ENCODE measurements at regions not wholly inside any gene's neighbourhood (a gene's known extent, or its start where the extent isn't known, plus 50 kb on each side); places are given as distances from the start of the nearest gene placed in this dataset.

DNA sequence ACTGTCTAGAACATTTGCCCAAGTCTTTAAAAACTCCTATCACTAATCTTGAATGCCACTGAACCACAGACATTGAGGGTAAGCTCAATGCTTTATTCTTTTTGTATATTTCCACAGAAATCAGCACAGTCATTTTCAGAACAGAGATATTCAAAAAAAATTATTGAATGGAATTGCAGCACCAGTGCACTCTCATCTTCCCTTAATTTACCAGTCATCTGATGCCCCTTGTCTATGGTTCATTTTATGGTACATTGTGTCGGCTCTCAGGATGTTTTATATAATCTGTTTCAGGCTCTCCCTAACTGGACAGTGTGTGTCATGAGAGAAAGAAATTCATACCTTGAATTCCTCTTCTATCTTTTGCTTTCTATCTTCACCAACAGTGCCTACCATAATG, 158.4 kb upstream of the NR4A3 start:
- ATAC-seq = no peak
- no TSS peak for BruUV-seq (replicated peaks)
- POLR2A ChIA-PET = no interaction called here
- TF ChIP-seq RFX5 (IDR thresholded peaks at IDR 0.05; ENCODE audit: low read depth, low read length) (no peak), ZNF326 (CRISPR knock-in tag; IDR thresholded peaks at IDR 0.05; ENCODE audit: borderline replicate concordance) (no peak), ZNF337 (CRISPR knock-in tag; IDR thresholded peaks at IDR 0.05; ENCODE audit: borderline replicate concordance, low read depth) (no peak), PCBP1 (IDR thresholded peaks at IDR 0.05; ENCODE audit: borderline replicate concordance, low read depth, low read length) (no peak), ZNF296 (CRISPR knock-in tag; conservative IDR thresholded peaks at IDR 0.05) (no peak), POLR2A (IDR thresholded peaks at IDR 0.05; ENCODE audit: insufficient read depth in 1 of 2, low read depth in 2 of 2, low read length in 2 of 2) (no peak), NBN (conservative IDR thresholded peaks at IDR 0.05) (no peak), NONO (IDR thresholded peaks at IDR 0.05) (no peak), NONO (CRISPR knock-in tag; conservative IDR thresholded peaks at IDR 0.05) (no peak), AHR (CRISPR knock-in tag; IDR thresholded peaks at IDR 0.05) (no peak)
- TF ChIP-seq, protein P1, sequence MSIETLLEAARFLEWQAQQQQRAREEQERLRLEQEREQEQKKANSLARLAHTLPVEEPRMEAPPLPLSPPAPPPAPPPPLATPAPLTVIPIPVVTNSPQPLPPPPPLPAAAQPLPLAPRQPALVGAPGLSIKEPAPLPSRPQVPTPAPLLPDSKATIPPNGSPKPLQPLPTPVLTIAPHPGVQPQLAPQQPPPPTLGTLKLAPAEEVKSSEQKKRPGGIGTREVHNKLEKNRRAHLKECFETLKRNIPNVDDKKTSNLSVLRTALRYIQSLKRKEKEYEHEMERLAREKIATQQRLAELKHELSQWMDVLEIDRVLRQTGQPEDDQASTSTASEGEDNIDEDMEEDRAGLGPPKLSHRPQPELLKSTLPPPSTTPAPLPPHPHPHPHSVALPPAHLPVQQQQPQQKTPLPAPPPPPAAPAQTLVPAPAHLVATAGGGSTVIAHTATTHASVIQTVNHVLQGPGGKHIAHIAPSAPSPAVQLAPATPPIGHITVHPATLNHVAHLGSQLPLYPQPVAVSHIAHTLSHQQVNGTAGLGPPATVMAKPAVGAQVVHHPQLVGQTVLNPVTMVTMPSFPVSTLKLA (IDR thresholded peaks at IDR 0.05) = no peak
- TF ChIP-seq, protein P2, sequence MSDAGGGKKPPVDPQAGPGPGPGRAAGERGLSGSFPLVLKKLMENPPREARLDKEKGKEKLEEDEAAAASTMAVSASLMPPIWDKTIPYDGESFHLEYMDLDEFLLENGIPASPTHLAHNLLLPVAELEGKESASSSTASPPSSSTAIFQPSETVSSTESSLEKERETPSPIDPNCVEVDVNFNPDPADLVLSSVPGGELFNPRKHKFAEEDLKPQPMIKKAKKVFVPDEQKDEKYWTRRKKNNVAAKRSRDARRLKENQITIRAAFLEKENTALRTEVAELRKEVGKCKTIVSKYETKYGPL (CRISPR knock-in tag; IDR thresholded peaks at IDR 0.05) = no peak
- TF ChIP-seq, protein P3, sequence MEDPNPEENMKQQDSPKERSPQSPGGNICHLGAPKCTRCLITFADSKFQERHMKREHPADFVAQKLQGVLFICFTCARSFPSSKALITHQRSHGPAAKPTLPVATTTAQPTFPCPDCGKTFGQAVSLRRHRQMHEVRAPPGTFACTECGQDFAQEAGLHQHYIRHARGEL (CRISPR knock-in tag; IDR thresholded peaks at IDR 0.05) = no peak
- TF ChIP-seq, protein P4, sequence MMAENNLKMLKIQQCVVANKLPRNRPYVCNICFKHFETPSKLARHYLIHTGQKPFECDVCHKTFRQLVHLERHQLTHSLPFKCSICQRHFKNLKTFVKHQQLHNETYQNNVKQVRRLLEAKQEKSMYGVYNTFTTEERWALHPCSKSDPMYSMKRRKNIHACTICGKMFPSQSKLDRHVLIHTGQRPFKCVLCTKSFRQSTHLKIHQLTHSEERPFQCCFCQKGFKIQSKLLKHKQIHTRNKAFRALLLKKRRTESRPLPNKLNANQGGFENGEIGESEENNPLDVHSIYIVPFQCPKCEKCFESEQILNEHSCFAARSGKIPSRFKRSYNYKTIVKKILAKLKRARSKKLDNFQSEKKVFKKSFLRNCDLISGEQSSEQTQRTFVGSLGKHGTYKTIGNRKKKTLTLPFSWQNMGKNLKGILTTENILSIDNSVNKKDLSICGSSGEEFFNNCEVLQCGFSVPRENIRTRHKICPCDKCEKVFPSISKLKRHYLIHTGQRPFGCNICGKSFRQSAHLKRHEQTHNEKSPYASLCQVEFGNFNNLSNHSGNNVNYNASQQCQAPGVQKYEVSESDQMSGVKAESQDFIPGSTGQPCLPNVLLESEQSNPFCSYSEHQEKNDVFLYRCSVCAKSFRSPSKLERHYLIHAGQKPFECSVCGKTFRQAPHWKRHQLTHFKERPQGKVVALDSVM (CRISPR knock-in tag; IDR thresholded peaks at IDR 0.05) = no peak
- TF ChIP-seq, protein P5, sequence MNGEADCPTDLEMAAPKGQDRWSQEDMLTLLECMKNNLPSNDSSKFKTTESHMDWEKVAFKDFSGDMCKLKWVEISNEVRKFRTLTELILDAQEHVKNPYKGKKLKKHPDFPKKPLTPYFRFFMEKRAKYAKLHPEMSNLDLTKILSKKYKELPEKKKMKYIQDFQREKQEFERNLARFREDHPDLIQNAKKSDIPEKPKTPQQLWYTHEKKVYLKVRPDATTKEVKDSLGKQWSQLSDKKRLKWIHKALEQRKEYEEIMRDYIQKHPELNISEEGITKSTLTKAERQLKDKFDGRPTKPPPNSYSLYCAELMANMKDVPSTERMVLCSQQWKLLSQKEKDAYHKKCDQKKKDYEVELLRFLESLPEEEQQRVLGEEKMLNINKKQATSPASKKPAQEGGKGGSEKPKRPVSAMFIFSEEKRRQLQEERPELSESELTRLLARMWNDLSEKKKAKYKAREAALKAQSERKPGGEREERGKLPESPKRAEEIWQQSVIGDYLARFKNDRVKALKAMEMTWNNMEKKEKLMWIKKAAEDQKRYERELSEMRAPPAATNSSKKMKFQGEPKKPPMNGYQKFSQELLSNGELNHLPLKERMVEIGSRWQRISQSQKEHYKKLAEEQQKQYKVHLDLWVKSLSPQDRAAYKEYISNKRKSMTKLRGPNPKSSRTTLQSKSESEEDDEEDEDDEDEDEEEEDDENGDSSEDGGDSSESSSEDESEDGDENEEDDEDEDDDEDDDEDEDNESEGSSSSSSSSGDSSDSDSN (CRISPR knock-in tag; IDR thresholded peaks at IDR 0.05) = no peak
- TF ChIP-seq, protein P6, sequence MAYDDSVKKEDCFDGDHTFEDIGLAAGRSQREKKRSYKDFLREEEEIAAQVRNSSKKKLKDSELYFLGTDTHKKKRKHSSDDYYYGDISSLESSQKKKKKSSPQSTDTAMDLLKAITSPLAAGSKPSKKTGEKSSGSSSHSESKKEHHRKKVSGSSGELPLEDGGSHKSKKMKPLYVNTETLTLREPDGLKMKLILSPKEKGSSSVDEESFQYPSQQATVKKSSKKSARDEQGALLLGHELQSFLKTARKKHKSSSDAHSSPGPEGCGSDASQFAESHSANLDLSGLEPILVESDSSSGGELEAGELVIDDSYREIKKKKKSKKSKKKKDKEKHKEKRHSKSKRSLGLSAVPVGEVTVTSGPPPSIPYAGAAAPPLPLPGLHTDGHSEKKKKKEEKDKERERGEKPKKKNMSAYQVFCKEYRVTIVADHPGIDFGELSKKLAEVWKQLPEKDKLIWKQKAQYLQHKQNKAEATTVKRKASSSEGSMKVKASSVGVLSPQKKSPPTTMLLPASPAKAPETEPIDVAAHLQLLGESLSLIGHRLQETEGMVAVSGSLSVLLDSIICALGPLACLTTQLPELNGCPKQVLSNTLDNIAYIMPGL (CRISPR knock-in tag; IDR thresholded peaks at IDR 0.05; ENCODE audit: borderline replicate concordance in 1 of 2, low read depth in 1 of 2) = no peak

More for the DNA sequence above, 158.4 kb upstream of the NR4A3 start:
- WGBS (ENCODE audit: low lambda C conversion rate) = 0% methylated on average over 1 of the region's 1 CpG
- no peaks in the 10 kb centered on the region for H3K27me3 ChIP-seq (ENCODE audit: control insufficient read depth in 1 of 2, insufficient read depth in 2 of 2, low read length in 2 of 2)
- no peak overlapping the region for H3K27ac ChIP-seq (ENCODE audit: extremely low read length, insufficient read depth, low read length)
- H3K79me2 ChIP-seq (ENCODE audit: insufficient read depth, low read length) = no peaks in the 10 kb centered on the region
- no peaks in the 10 kb centered on the region for H3K36me3 ChIP-seq (replicated peaks in 1 of 2; ENCODE audit: control insufficient read depth in 1 of 2, insufficient read depth in 2 of 2, low read length in 2 of 2)
- no peak overlapping the region for H3K9ac ChIP-seq (ENCODE audit: insufficient read depth, low read depth, low read length)
- no peak overlapping the region for H3K4me2 ChIP-seq (ENCODE audit: low read depth, low read length)
- no peak overlapping the region for H3K4me3 ChIP-seq (replicated peaks in 1 of 3; ENCODE audit: insufficient read depth in 1 of 3, low read depth in 2 of 3, low read length in 3 of 3)
- H3K4me1 ChIP-seq (ENCODE audit: insufficient read depth, low read length) = peaks cover 16% of the 10 kb centered on the region
- H2AFZ ChIP-seq (ENCODE audit: low read length) = no peak overlapping the region
- FAIRE-seq (no peak), DNase-seq (ENCODE audit: low spot score) (no peak)
- CTCF ChIA-PET (ENCODE audit: low intra/inter-chr PET ratio, low total read pairs) = no interaction called here
- intact Hi-C loops (cut with micrococcal nuclease; ENCODE audit: unreplicated experiment) = no loop called here
- no peaks in the 10 kb centered on the region for H4K20me1 ChIP-seq (ENCODE audit: insufficient read depth, low read length)
- in situ Hi-C loops (cut with HindIII; ENCODE audit: extremely low pct_ligation_motif_present, low pct_unique_long_range_greater_than_20kb) = no loop called here
- no peaks in the 10 kb centered on the region for H3K9me3 ChIP-seq (ENCODE audit: low read length)
